Stimulated activated CD4-positive, alpha-beta T cell treated with anti-CD3 and anti-CD28 coated beads, Interleukin-12 subunit alpha, Interleukin-12 subunit beta, amount 100 ng/mL, for 48 hours (primary cell): ENCODE measurements at regions not wholly inside any gene's neighbourhood (a gene's known extent, or its start where the extent isn't known, plus 50 kb on each side); places are given as distances from the start of the nearest gene placed in this dataset.

Source experiments
- DNase-seq, 3 donors: peaks; one replicate each; pipeline ENCODE4 v3.0.0-alpha.2; 2020; ENCODE audit warnings: low read depth in 2 of 3, low spot score in 1 of 3

DNA sequence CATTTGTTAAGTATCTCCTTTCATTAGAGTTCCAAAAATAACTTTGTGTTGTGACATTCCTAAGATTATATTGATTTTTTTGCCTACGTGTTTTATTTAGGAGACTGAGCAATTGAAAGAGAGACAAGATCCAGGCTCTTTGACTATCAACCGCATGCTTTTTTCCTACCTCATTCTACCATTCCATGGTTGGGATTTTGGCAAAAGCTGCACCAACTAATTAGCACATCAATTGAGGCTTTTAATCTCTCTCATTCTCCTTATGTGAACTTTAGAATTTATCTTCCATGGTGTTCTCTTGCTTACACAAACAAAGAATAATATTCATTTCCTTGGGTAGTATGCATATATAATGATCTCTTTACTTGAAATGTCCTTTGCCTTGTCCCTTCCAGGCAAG is 338.7 kb upstream of the SMC2 start:
- no peak for DNase-seq

DNA sequence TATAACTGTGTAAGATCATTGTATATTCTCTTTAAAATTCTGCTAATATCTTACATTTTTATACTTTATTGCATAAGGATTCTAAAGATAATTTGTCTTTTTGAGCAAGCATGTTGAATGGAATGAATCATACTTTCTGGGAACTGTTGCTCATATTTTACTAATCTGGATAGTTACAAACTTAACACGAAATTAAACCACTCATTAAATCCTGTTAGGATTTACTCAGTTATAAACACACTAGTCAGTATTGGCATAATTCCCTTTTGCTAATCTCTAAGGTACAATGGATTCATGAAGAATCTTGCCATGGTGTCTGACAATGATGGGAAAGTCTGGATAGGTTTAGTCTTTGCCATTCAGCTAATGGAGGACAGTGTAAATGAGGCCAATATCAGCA is 338.1 kb upstream of the SMC2 start:
- DNase-seq, result no peak

- no peak for DNase-seq
Measured at GRCh38 chr9:103757062-103757461, 337.0 kb upstream of the SMC2 start.

- DNase-seq, result no peak
Measured at GRCh38 chr9:103761466-103761865, 332.6 kb upstream of the SMC2 start.

GRCh38 chr9:103789686-103790085 is 304.4 kb upstream of the SMC2 start:
- DNase-seq, result no peak

GRCh38 chr9:103798620-103799019 is 295.5 kb upstream of the SMC2 start:
- DNase-seq, result peak in 1 of 3 donors; percentile 14

GRCh38 chr9:103799959-103800358 is 294.1 kb upstream of the SMC2 start:
- DNase-seq, result no peak

GRCh38 chr9:103802068-103802467 is 292.0 kb upstream of the SMC2 start:
- no peak for DNase-seq

GRCh38 chr9:103803245-103803644 is 290.9 kb upstream of the SMC2 start:
- DNase-seq, result no peak

GRCh38 chr9:103804077-103804735 is 289.9 kb upstream of the SMC2 start:
- DNase-seq, result no peak

- no peak for DNase-seq
Measured at GRCh38 chr9:103809745-103810144, 284.4 kb upstream of the SMC2 start.

DNA sequence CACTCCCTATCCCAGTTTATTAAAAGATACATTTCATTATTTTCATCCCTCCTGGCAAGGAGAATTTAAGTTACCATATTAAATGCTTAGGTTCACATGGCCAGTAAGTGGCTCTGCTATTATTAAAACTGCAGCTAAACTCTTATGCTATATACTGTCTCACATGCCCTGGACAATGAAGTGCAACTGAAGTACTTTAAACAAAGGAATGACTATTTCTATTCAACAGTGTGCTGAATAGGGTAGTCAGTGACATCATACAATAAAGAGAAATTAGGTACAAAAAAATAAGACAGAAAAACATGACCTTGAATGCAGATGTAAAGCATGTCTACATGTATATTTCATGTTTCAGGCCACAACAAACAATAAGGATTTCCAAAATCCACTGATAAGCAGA is 282.6 kb upstream of the SMC2 start:
- no peak for DNase-seq

GRCh38 chr9:103816146-103816545 is 278.0 kb upstream of the SMC2 start:
- DNase-seq, result no peak

GRCh38 chr9:103819936-103820335 is 274.2 kb upstream of the SMC2 start:
- no peak for DNase-seq

DNA sequence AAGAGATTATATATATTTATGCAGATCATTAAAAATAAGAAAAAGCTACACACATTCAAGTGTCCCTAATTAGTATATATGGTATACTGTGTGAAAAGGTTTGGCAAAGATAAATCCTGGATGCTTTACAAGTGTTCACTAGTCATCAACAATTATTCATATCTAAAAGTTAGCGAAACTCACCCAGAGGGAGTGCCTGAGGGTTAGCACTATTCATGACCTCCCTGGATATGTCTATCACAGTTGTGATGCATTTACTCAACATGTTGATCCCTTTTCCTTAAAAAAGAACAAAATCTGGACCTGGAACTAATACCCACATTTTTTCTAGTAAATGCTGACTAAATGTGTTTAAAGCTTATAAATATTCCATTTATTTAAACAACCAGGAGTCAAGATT is 273.0 kb upstream of the SMC2 start:
- DNase-seq, result no peak

GRCh38 chr9:103837940-103838339 is 256.2 kb upstream of the SMC2 start:
- no peak for DNase-seq

DNA sequence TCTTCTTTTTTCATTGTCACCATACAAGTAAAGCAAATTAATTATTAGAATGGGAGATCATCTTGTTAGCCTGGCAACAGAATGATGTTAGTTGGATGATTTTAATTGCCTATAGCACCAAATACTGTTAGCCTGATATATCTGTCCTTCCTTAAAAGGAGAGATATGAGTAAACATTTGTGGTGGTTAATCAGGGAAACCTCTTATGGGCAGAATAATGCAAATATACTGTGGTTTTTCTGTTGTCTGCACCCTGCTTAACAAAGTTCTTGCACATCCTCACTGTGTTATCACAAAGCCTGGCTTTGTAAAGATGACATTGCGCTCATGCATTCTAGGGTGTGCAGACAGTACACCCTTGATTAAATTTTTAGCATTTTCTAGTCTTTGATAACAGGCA is 254.9 kb upstream of the SMC2 start:
- DNase-seq, result no peak

- no peak for DNase-seq
Measured at GRCh38 chr9:103867886-103868285, 226.2 kb upstream of the SMC2 start.

GRCh38 chr9:103872811-103873210 is 221.3 kb upstream of the SMC2 start:
- DNase-seq, result no peak

GRCh38 chr9:103881419-103881818 is 212.7 kb upstream of the SMC2 start:
- DNase-seq, result no peak

DNA sequence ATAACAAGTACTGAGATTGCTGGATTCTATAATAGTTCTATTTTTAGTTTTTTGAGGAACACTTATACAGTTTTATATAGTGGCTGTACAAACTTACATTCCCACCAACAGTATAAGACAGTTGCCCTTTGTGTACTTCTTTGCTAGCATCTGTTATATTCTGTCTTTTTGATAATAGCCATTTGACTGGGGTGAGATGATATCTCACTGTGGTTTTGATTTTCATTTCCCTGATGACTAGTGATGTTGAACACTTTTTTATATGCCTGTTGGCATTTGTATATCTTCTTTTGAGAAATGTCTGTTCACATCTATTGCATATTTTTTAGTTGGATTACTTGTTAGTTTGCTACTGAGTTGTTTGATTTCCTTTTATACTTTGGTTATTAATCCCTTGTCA is 204.1 kb upstream of the SMC2 start:
- no peak for DNase-seq

DNA sequence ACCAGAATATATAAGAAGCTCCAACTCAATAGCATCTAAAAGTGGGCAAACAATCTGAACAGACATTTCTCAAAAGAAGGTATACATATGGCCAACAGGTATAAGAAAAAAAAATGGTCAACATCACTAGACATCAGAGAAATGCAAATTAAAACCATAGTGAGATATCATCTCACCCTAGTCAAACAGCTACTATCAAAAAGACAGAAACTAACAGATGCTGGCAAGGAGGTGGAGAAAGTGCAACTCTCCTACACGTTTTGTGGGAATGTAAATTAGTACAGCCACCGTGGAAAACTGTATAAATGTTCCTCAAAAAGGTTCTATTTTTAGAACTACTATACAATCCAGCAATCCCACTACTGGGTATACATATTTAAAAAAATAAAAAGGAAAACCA is 199.9 kb upstream of the SMC2 start:
- no peak for DNase-seq

GRCh38 chr9:103898550-103898949 is 195.6 kb upstream of the SMC2 start:
- no peak for DNase-seq

DNA sequence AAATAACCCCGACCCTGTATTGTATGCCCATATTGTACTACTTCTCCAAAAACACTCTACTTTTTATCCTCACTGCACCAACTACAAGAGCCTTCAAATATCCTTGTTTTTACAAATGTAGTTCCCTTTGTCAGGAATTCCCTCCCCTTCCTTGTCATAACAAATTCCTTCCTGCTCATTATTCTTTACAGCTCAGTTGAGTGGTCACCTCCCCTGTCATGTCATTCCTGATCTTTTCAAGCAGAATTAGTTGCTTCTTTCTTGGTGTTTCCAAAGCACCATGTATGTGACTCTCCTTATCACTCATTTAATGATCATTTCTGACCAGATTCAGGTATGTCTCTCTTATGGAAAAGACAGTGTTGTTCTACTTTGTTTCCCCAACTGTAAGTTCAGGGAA is 194.2 kb upstream of the SMC2 start:
- DNase-seq, result no peak
